DOHH2 (cell line): ENCODE measurements at regions not wholly inside any gene's neighbourhood (a gene's known extent, or its start where the extent isn't known, plus 50 kb on each side); places are given as distances from the start of the nearest gene placed in this dataset.

ENCODE experiments used
- EZH2phosphoT487 ChIP-seq: fragments of 200-600 bp; sonication (generic); IDR thresholded peaks from 2 replicates; pipeline ENCODE4 v1.6.1; 2017; ENCODE audit warnings: borderline replicate concordance, mild to moderate bottlenecking, antibody characterized with exemption, low read length, moderate library complexity, mixed read lengths
- TF ChIP-seq, protein P1 (sequence below): fragments of 200-600 bp; sonication (generic); IDR thresholded peaks from one replicate; pipeline ENCODE4 v1.5.1; 2014; ENCODE audit warnings: antibody characterized with exemption, mild to moderate bottlenecking, low read depth, low read length; ENCODE audit not compliant: poor library complexity, severe bottlenecking

DNA sequence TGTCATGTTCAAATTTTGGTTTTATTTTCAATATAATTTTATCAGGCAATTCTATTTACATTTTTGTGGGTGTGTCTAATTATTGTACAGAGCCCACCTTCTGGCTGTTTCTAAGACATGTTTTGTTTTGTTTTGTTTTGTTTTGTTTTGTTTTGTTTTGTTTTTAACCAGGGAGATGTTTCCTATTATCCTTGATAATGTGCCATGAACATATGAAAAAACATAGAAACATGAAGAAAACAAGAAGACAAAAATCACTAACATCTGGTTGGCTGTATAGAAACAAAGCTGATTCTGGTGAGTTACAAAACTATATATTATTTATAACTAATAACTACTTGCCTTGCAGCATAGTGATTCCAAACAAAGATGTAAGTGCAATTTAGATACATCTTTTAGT lies 128.1 kb upstream of the TRPC4 start:
- TF ChIP-seq, protein P1, sequence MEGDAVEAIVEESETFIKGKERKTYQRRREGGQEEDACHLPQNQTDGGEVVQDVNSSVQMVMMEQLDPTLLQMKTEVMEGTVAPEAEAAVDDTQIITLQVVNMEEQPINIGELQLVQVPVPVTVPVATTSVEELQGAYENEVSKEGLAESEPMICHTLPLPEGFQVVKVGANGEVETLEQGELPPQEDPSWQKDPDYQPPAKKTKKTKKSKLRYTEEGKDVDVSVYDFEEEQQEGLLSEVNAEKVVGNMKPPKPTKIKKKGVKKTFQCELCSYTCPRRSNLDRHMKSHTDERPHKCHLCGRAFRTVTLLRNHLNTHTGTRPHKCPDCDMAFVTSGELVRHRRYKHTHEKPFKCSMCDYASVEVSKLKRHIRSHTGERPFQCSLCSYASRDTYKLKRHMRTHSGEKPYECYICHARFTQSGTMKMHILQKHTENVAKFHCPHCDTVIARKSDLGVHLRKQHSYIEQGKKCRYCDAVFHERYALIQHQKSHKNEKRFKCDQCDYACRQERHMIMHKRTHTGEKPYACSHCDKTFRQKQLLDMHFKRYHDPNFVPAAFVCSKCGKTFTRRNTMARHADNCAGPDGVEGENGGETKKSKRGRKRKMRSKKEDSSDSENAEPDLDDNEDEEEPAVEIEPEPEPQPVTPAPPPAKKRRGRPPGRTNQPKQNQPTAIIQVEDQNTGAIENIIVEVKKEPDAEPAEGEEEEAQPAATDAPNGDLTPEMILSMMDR, result no peak
- TF ChIP-seq EZH2phosphoT487, result no peak
